GM12891 (cell line): ENCODE measurements at regions not wholly inside any gene's neighbourhood (a gene's known extent, or its start where the extent isn't known, plus 50 kb on each side); places are given as distances from the start of the nearest gene placed in this dataset.
"Not testable (repeated sequence)": the region's sequence is repeated elsewhere in the genome, so short reads cannot be mapped to it uniquely, and the experiment has no call there.

ENCODE experiments used
- DNase-seq: peaks from one replicate; pipeline ENCODE4 v3.0.0; 2011; ENCODE audit warnings: low spot score; ENCODE audit not compliant: insufficient read length
- FAIRE-seq: peaks from 2 replicates; lab custom pipeline; 2011; peaks lifted over from hg19 to GRCh38; lab: Jason Lieb, UNC
- PAX5 ChIP-seq: IDR thresholded peaks from 2 replicates; pipeline ENCODE4 v1.6.1; 2011; ENCODE audit warnings: low read length, moderate library complexity, mild to moderate bottlenecking; ENCODE audit not compliant: insufficient read depth, severe bottlenecking
- POLR2A ChIP-seq: IDR thresholded peaks from 2 replicates; pipeline ENCODE4 v1.6.1; 2011; ENCODE audit warnings: low read depth, low read length, control low read depth
- POLR2AphosphoS5 ChIP-seq: IDR thresholded peaks from 2 replicates; pipeline ENCODE4 v1.6.1; 2011; ENCODE audit warnings: low read depth, low read length, control low read depth
- POU2F2 ChIP-seq: IDR thresholded peaks from 2 replicates; pipeline ENCODE4 v1.6.1; 2011; ENCODE audit warnings: low read depth, mild to moderate bottlenecking, control low read depth, low read length, moderate library complexity
- SPI1 ChIP-seq: IDR thresholded peaks from 2 replicates; pipeline ENCODE4 v1.6.1; 2011; ENCODE audit warnings: low read depth, low read length, control low read depth
- TAF1 ChIP-seq: IDR thresholded peaks from 2 replicates; pipeline ENCODE4 v1.6.1; 2011; ENCODE audit warnings: low read depth, low read length, control low read depth

DNA sequence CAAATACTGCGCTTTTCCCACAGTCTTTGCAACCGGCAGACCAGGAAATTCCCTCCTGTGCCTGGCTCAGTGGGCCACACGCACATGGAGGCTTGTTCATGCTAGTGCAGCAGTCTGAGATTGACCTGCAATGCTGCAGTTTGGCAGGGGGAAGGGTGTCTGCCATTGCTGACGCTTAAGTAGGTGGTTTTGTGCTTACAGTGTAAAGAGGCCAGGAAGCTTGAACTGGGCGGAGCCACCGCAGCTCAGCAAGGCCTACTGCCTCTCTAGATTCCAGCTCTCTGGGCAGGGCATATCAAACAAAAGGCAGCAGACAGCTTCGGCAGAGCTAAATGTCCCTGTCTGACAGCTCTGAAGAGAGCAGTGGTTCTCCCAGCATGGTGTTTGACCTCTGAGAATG lies 390.5 kb upstream of the TECRL start:
- no peak for DNase-seq
- no peak for TF ChIP-seq TAF1
- no peak for TF ChIP-seq POLR2A
- TF ChIP-seq PAX5, result no peak
- TF ChIP-seq POLR2AphosphoS5, result no peak
- no peak for TF ChIP-seq SPI1
- no peak for TF ChIP-seq POU2F2
- FAIRE-seq, result no peak

DNA sequence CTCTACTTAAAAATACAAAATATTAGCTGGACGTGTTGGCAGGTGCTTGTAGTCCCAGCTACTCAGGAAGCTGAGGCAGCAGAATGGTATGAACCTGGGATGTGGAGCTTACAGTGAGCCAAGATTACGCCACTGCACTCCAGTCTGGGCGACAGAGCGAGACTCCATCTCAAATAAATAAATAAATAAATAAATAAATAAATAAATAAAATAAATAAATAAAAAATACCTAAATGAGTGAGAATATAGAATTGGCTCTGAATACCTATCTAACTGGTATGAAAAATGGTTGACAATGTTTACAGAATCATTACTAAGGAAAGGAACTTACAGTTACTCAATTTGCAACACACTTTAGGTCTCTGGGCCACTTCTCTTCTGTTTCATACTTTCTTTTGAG lies 389.6 kb upstream of the TECRL start:
- FAIRE-seq, DNase-seq: not testable (repeated sequence)

DNA sequence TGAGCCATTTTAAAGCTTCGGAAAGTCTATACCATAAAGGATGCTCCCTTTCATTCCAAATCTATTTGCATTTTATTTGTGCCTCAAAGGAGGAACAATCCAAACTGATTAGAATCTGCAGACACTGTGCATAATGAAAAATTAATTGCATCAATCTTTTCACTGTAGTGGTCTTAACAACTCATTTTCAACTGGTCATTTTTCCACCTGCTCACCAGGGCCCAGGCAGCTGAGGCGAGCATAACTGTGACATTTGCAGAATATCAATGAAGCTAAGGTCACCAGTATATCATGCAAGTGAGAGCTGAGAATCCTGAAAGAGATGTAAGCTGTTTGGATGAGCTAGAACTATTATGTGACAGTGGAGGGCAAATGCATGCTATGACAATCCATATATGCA lies 387.3 kb upstream of the TECRL start:
- no peak for FAIRE-seq
- TF ChIP-seq PAX5 (no peak), TAF1 (no peak), SPI1 (no peak), POLR2A (no peak), POLR2AphosphoS5 (no peak), POU2F2 (no peak)
- no peak for DNase-seq

DNA sequence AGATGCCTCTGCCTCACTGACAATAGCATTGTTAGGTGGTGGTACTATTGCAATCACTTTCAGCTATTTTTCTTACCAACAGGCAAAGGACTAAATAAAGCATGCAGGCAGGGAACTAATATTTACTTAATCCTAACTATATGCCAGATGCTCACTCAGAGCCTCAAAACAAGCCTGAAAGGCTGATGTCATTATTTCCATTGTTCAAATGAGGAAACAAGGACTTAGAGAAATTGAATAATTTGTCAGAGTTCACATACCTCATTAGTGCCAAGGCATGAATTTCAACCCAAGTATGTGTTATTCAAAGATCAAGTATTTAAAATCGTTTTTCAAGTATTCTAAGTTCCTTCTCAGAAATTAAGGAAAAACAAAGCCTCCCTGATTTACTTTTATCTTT lies 374.9 kb upstream of the TECRL start:
- no peak for TF ChIP-seq POLR2A
- TF ChIP-seq TAF1, result no peak
- TF ChIP-seq PAX5, result no peak
- TF ChIP-seq SPI1, result no peak
- no peak for TF ChIP-seq POLR2AphosphoS5
- TF ChIP-seq POU2F2, result no peak
- FAIRE-seq (no peak), DNase-seq (no peak)

GRCh38 chr4:64781737-64782326 lies 372.6 kb upstream of the TECRL start:
- FAIRE-seq (no peak), DNase-seq (no peak)
- TF ChIP-seq POU2F2 (no peak), POLR2A (no peak), PAX5 (no peak), TAF1 (no peak), SPI1 (no peak), POLR2AphosphoS5 (no peak)

DNA sequence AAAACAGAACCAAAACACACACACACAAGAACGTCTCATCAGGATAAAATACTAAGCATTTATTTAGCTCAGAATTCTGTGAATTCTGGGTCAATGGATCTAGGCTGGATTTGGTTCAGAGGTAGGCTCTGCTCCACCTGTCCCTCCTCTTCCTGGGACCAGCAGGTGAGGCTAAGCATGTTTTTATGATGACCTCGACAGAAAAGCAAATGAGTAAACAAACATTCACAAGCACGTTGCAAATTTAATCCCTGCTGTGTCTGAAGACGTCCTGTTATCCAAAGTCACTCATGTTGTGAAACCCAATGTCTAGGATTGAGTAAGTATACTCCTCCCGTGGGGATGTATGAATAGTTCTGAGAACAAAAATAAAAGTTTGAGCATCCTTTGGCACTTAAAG lies 371.4 kb upstream of the TECRL start:
- FAIRE-seq (no peak), DNase-seq (no peak)
- no peak for TF ChIP-seq SPI1
- TF ChIP-seq PAX5, result no peak
- no peak for TF ChIP-seq POU2F2
- no peak for TF ChIP-seq TAF1
- TF ChIP-seq POLR2AphosphoS5, result no peak
- TF ChIP-seq POLR2A, result no peak

DNA sequence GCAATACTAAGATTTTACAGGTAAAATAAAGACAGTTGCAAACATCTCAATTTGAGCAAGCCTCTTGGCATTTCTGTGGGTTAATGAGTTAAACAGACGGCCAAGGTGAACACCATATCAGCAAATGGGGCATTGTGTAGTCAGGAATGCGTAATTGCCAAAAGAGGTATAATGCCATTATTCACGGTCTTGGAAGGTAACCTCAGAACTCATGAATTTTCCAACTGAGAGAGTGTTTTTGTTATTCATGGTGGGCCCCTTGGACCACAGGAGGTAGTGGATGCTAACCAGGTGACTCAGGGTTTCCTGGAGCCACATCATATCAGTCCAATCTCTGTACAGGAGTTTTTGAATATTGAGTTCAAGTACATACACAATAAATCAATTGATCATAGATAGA lies 368.0 kb upstream of the TECRL start:
- no peak for TF ChIP-seq POLR2AphosphoS5
- TF ChIP-seq SPI1, result no peak
- TF ChIP-seq TAF1, result no peak
- TF ChIP-seq POLR2A, result no peak
- TF ChIP-seq POU2F2, result no peak
- TF ChIP-seq PAX5, result no peak
- no peak for FAIRE-seq
- DNase-seq, result no peak

- DNase-seq (no peak), FAIRE-seq (no peak)
- TF ChIP-seq SPI1 (no peak), PAX5 (no peak), POLR2A (no peak), TAF1 (no peak), POLR2AphosphoS5 (no peak), POU2F2 (no peak)
These were observed 367.6 kb upstream of the TECRL start for GRCh38 chr4:64776820-64777219.

GRCh38 chr4:64774626-64775025 lies 365.4 kb upstream of the TECRL start:
- DNase-seq (no peak), FAIRE-seq (no peak)
- TF ChIP-seq PAX5 (no peak), POU2F2 (no peak), POLR2AphosphoS5 (no peak), TAF1 (no peak), SPI1 (no peak), POLR2A (no peak)

GRCh38 chr4:64771149-64771548 lies 361.9 kb upstream of the TECRL start:
- TF ChIP-seq PAX5, result no peak
- no peak for TF ChIP-seq TAF1
- no peak for TF ChIP-seq POU2F2
- no peak for TF ChIP-seq POLR2A
- no peak for TF ChIP-seq POLR2AphosphoS5
- no peak for TF ChIP-seq SPI1
- no peak for DNase-seq
- no peak for FAIRE-seq

GRCh38 chr4:64767547-64767946 lies 358.3 kb upstream of the TECRL start:
- no peak for DNase-seq
- TF ChIP-seq POLR2AphosphoS5 (no peak), SPI1 (no peak), POLR2A (no peak), TAF1 (no peak), PAX5 (no peak), POU2F2 (no peak)
- FAIRE-seq, result no peak
